ENCODE measurements at regions not wholly inside any gene's neighbourhood (a gene's known extent, or its start where the extent isn't known, plus 50 kb on each side); places are given as distances from the start of the nearest gene placed in this dataset.

GRCh38 chr2:2848198-2848597, 517.1 kb upstream of the MYT1L start:
- TF ChIP-seq EP300 (IDR thresholded peaks at IDR 0.05) (no peak), POLR2A (IDR thresholded peaks at IDR 0.05) (no peak)
- TF ChIP-seq, protein P1, sequence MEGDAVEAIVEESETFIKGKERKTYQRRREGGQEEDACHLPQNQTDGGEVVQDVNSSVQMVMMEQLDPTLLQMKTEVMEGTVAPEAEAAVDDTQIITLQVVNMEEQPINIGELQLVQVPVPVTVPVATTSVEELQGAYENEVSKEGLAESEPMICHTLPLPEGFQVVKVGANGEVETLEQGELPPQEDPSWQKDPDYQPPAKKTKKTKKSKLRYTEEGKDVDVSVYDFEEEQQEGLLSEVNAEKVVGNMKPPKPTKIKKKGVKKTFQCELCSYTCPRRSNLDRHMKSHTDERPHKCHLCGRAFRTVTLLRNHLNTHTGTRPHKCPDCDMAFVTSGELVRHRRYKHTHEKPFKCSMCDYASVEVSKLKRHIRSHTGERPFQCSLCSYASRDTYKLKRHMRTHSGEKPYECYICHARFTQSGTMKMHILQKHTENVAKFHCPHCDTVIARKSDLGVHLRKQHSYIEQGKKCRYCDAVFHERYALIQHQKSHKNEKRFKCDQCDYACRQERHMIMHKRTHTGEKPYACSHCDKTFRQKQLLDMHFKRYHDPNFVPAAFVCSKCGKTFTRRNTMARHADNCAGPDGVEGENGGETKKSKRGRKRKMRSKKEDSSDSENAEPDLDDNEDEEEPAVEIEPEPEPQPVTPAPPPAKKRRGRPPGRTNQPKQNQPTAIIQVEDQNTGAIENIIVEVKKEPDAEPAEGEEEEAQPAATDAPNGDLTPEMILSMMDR (IDR thresholded peaks at IDR 0.05) = no peak
